Thyroid gland (tissue), 4 donors: ENCODE measurements at regions not wholly inside any gene's neighbourhood (a gene's known extent, or its start where the extent isn't known, plus 50 kb on each side); places are given as distances from the start of the nearest gene placed in this dataset.

ENCODE experiments used
- DNase-seq, 2 donors: peaks; one replicate each; pipeline ENCODE4 v3.0.0-alpha.2; 2019
- H3K27ac ChIP-seq, 3 donors: fragments of 200-600 bp; sonication (generic); 1 replicate in 2 of 3; 2 replicates in 1 of 3; pipeline ENCODE4 v1.5.1; 2016 to 2019; ENCODE audit warnings: mild to moderate bottlenecking in 1 of 3, moderate library complexity in 1 of 3
- H3K27me3 ChIP-seq: fragments of 200-600 bp; sonication (generic); one replicate; pipeline ENCODE4 v1.5.1; 2019
- H3K36me3 ChIP-seq, 2 donors: fragments of 200-600 bp; sonication (generic); one replicate each; pipeline ENCODE4 v1.5.1; 2016 to 2019
- H3K4me1 ChIP-seq, 2 donors: fragments of 200-600 bp; sonication (generic); one replicate each; pipeline ENCODE4 v1.5.1; 2017 to 2019
- H3K4me3 ChIP-seq, 3 donors: fragments of 200-600 bp; sonication (generic); replicated peaks in 1 of 3; 1 replicate in 2 of 3; 2 replicates in 1 of 3; pipeline ENCODE4 v1.5.1; 2016; ENCODE audit warnings: mild to moderate bottlenecking in 1 of 3
- H3K9me3 ChIP-seq: fragments of 200-600 bp; sonication (generic); one replicate; pipeline ENCODE4 v1.5.1; 2017
- POLR2A ChIP-seq, 2 donors: fragments of 450-650 bp; IDR thresholded peaks; one replicate each; pipeline ENCODE4 v1.6.1; 2017; ENCODE audit warnings: antibody characterized with exemption in 2 of 2, mild to moderate bottlenecking in 2 of 2, moderate library complexity in 1 of 2
- WGBS, 2 donors: methylation state at CpG; one replicate each; pipeline ENCODE4 v1.1.5; 2017; 5-methylcytosine and 5-hydroxymethylcytosine counted together
- intact Hi-C: fragments of 100-400 bp; cut with DNase I; formaldehyde crosslinking; loops from one replicate; pipeline ENCODE4 v1.15.1; 2023
- TF ChIP-seq, protein P1 (sequence below), 6 experiments: fragments of 200-600 bp in 3 of 6; fragments of 450-650 bp in 3 of 6; sonication (generic) in 3 of 6; IDR thresholded peaks; one replicate each; pipeline ENCODE4 v1.5.1; 2016 to 2019; ENCODE audit warnings: antibody characterized with exemption in 6 of 6, mild to moderate bottlenecking in 2 of 6, inconsistent platforms in 1 of 6, moderate library complexity in 1 of 6

DNA sequence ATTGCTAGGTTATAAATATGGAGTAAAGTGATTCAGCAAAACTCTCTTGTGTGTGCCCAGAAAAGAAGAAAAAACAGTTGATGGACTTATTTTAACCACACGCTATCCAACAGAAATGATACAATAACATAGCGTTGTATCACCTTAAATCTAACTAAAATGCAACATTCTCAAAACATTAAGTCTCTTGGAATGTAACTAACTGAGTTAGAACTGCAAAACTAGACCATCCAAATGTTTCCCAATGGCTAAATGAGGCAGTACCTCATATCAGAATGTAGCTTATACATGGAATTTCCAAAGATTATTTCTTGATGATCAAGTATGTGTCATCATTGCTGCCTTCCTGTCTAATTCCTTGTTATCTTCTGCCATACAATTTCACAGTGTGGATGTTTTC, 187.9 kb downstream of the CNTN3 start:
- TF ChIP-seq, protein P1, sequence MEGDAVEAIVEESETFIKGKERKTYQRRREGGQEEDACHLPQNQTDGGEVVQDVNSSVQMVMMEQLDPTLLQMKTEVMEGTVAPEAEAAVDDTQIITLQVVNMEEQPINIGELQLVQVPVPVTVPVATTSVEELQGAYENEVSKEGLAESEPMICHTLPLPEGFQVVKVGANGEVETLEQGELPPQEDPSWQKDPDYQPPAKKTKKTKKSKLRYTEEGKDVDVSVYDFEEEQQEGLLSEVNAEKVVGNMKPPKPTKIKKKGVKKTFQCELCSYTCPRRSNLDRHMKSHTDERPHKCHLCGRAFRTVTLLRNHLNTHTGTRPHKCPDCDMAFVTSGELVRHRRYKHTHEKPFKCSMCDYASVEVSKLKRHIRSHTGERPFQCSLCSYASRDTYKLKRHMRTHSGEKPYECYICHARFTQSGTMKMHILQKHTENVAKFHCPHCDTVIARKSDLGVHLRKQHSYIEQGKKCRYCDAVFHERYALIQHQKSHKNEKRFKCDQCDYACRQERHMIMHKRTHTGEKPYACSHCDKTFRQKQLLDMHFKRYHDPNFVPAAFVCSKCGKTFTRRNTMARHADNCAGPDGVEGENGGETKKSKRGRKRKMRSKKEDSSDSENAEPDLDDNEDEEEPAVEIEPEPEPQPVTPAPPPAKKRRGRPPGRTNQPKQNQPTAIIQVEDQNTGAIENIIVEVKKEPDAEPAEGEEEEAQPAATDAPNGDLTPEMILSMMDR (IDR thresholded peaks at IDR 0.05): no peak
- no peak for TF ChIP-seq POLR2A (IDR thresholded peaks at IDR 0.05)
- no peaks in the 10 kb centered on the region for H3K27me3 ChIP-seq
- no peak overlapping the region for H3K27ac ChIP-seq
- WGBS, 2 donors: 92 to 94% methylated on average over 2 of the region's 2 CpGs
- intact Hi-C loops: no loop called here
- no peak for DNase-seq
- no peak overlapping the region for H3K4me3 ChIP-seq
- H3K9me3 ChIP-seq: no peaks in the 10 kb centered on the region
- no peaks in the 10 kb centered on the region for H3K4me1 ChIP-seq
- H3K36me3 ChIP-seq: no peaks in the 10 kb centered on the region

DNA sequence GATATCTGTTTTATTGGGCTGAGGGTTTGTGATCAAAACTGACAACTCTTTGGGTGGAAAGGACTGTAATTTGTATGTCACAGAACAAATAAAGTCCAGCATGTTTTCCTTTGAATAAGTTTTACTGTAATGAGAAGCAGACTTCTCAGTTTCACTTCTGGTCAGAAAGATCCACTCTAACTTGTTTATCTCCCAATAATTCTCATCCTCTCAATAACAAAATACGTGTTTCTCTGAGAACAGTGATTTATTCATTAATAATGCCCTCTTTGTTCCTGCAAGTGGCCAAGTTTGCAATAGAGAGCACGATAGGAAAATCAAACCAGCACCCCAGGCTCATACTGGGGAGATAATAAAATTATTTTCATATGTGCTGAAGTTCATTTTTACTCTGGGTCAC, 190.6 kb downstream of the CNTN3 start:
- no peak for DNase-seq
- no peaks in the 10 kb centered on the region for H3K36me3 ChIP-seq
- no peaks in the 10 kb centered on the region for H3K9me3 ChIP-seq
- no peaks in the 10 kb centered on the region for H3K4me1 ChIP-seq
- intact Hi-C loops: no loop called here
- no peaks in the 10 kb centered on the region for H3K27me3 ChIP-seq
- no peak for TF ChIP-seq POLR2A (IDR thresholded peaks at IDR 0.05)
- TF ChIP-seq, protein P1 (IDR thresholded peaks at IDR 0.05): no peak
- 89 to 93% methylated on average over 2 of the region's 2 CpGs for WGBS, 2 donors
- H3K27ac ChIP-seq: no peak overlapping the region
- H3K4me3 ChIP-seq: no peak overlapping the region

DNA sequence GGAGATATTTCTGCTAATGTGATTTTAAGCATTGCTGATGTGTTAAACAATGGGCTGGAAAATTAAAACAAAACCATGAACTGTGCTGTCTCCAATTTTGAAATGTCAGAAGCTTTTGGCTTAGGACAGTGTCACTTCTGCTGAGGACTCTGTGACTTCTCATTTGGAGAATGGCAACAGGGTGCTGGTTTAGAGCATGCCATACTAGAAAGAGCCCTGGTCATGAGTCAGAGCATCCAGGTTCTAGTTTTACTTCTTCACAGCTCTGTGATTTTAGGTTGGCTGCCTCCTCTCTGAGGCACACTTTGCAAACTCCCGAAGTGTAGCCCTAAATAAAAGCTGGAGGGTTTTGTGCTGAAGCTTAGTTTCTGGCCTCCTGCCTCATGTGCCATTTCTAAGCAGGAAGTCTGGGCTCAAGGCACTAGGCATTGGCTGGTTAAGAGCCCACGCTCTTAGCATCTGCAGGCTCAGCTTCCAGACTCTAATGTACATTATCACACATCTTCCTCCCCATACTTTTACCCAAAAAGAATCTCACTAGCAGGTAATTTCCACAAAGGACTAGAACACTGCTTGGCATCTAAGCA, 193.8 kb downstream of the CNTN3 start:
- TF ChIP-seq, protein P1 (IDR thresholded peaks at IDR 0.05): no peak
- TF ChIP-seq POLR2A (IDR thresholded peaks at IDR 0.05): no peak
- H3K9me3 ChIP-seq: no peaks in the 10 kb centered on the region
- 59 to 63% methylated on average over 2 of the region's 2 CpGs for WGBS, 2 donors
- no peaks in the 10 kb centered on the region for H3K27me3 ChIP-seq
- H3K36me3 ChIP-seq: no peaks in the 10 kb centered on the region
- no peaks in the 10 kb centered on the region for H3K4me1 ChIP-seq
- no peak overlapping the region for H3K27ac ChIP-seq
- H3K4me3 ChIP-seq: no peak overlapping the region
- no peak for DNase-seq
- intact Hi-C loops: no loop called here

DNA sequence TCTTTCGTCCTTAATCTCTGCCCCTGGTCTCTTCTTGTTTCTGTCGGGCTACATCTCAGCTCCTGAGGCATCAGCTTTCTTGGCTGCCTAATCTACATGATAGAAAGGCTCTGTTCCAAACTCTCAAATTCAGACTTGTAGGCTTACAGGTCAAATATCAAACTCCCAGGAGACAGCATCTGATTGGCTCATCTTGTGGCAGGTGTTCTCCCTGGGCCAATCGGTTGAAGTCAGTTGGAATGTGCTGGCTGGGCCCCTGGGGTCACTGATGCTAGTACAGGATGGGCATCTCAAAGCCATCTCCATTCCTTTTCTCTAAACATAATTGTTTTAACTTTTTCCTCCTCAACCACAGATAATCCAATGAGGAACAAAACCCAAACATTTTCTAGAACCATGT, 198.7 kb downstream of the CNTN3 start:
- TF ChIP-seq POLR2A (IDR thresholded peaks at IDR 0.05): no peak
- TF ChIP-seq, protein P1 (IDR thresholded peaks at IDR 0.05): no peak
- H3K4me3 ChIP-seq: no peak overlapping the region
- 88 to 89% methylated on average over 3 of the region's 3 CpGs for WGBS, 2 donors
- intact Hi-C loops: no loop called here
- H3K27me3 ChIP-seq: no peaks in the 10 kb centered on the region
- H3K36me3 ChIP-seq: no peaks in the 10 kb centered on the region
- no peak for DNase-seq
- H3K4me1 ChIP-seq: no peaks in the 10 kb centered on the region
- H3K27ac ChIP-seq: no peak overlapping the region
- H3K9me3 ChIP-seq: no peaks in the 10 kb centered on the region

DNA sequence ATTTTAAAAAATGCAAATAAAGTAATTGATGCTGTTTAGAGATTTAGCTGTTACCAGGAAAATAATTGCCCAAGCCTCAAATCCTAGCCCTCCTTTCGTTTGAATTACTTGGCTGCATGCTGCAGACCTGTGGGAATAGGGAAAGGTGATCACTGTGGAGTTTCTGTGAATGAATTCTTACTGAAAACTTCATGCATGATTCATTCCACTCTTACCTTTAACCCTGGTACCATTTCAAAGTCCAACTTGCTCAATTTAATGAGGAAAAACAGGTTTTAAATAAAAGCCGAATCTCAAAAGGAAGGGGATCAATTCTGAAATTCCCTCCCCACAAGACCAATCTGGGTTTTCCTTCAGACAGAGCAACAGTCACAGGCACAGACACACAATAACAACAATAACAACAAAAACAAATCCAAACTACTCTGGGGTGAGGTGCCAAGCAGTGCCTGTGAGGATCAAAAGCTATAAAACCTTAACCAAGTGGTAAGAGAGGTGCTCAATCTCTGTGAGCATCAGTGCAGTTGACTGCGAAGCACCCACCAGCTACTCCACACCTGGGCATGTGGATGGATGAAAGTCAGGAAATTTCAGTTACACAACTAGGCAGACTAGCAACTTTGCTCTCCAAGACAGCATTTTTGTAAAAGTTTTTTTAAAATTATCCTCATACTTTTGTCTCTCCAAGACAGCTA, 200.8 kb downstream of the CNTN3 start:
- no peak overlapping the region for H3K27ac ChIP-seq
- no peaks in the 10 kb centered on the region for H3K27me3 ChIP-seq
- WGBS, 2 donors: 33 to 62% methylated on average over 3 of the region's 3 CpGs
- H3K4me1 ChIP-seq: no peaks in the 10 kb centered on the region
- DNase-seq: no peak
- TF ChIP-seq, protein P1 (IDR thresholded peaks at IDR 0.05): no peak
- no peak for TF ChIP-seq POLR2A (IDR thresholded peaks at IDR 0.05)
- H3K36me3 ChIP-seq: no peaks in the 10 kb centered on the region
- H3K9me3 ChIP-seq: no peaks in the 10 kb centered on the region
- intact Hi-C loops: no loop called here
- no peak overlapping the region for H3K4me3 ChIP-seq
